KMS-11 (cell line): ENCODE measurements at regions not wholly inside any gene's neighbourhood (a gene's known extent, or its start where the extent isn't known, plus 50 kb on each side); places are given as distances from the start of the nearest gene placed in this dataset.

Source experiments
- H2AFZ ChIP-seq: fragments of 200-600 bp; sonication (generic); 2 replicates; pipeline ENCODE4 v1.6.1; 2016; ENCODE audit warnings: antibody characterized with exemption, mixed run types, low read depth
- H3K27ac ChIP-seq: fragments of 200-600 bp; sonication (generic); 2 replicates; pipeline ENCODE4 v1.6.1; 2016; ENCODE audit warnings: mild to moderate bottlenecking, mixed run types
- H3K27me3 ChIP-seq: fragments of 200-600 bp; sonication (generic); 2 replicates; pipeline ENCODE4 v1.6.1; 2017; ENCODE audit warnings: mild to moderate bottlenecking, low read depth, mixed run types, moderate library complexity; ENCODE audit not compliant: insufficient read depth
- H3K36me3 ChIP-seq: fragments of 200-600 bp; sonication (generic); 2 replicates; pipeline ENCODE4 v1.6.1; 2017; ENCODE audit warnings: mild to moderate bottlenecking, mixed run types; ENCODE audit not compliant: insufficient read depth
- H3K4me1 ChIP-seq: fragments of 200-600 bp; sonication (generic); 2 replicates; pipeline ENCODE4 v1.6.1; 2016; ENCODE audit warnings: mild to moderate bottlenecking, low read depth, mixed run types; ENCODE audit not compliant: poor library complexity, severe bottlenecking
- H3K4me2 ChIP-seq: fragments of 200-600 bp; sonication (generic); 2 replicates; pipeline ENCODE4 v1.7.0; 2016; ENCODE audit warnings: mild to moderate bottlenecking, mixed run types
- H3K4me3 ChIP-seq: fragments of 200-600 bp; sonication (generic); IDR thresholded peaks from 2 replicates; pipeline ENCODE4 v1.6.1; 2017; ENCODE audit warnings: low read depth, low read length, mixed read lengths; ENCODE audit not compliant: insufficient read depth
- H3K79me2 ChIP-seq: fragments of 200-600 bp; sonication (generic); 2 replicates; pipeline ENCODE4 v1.6.1; 2016; ENCODE audit warnings: low read depth, mixed run types; ENCODE audit not compliant: insufficient read depth
- H3K9ac ChIP-seq: fragments of 200-600 bp; sonication (generic); 2 replicates; pipeline ENCODE4 v1.6.1; 2016; ENCODE audit warnings: mild to moderate bottlenecking, mixed run types
- H4K20me1 ChIP-seq: fragments of 200-600 bp; sonication (generic); 2 replicates; pipeline ENCODE4 v1.6.1; 2016; ENCODE audit warnings: mild to moderate bottlenecking, mixed run types; ENCODE audit not compliant: insufficient read depth
- CTCF ChIP-seq: fragments of 200-600 bp; sonication (generic); conservative IDR thresholded peaks from 2 replicates; pipeline ENCODE4 v1.6.1; 2017; ENCODE audit warnings: low read depth, mild to moderate bottlenecking, antibody characterized with exemption, low read length, moderate library complexity, mixed read lengths

DNA sequence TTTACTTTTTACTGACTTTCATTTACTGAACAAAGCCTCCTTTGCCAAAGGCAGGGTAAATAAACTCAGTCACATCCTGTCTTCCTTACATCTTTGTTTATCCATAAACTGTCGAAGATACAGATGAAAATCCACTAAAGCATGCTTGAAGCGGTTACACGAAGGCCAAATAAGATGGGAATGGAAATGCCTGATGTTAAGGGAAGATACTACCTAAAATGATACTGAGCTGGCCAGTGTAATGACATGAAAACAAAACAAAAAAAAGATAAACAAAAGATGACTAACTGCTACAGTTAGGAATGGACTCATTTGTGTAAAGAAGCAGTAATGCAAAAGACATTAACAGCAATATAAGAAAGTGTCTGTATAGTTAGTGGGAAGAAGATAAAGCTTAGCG is 114.7 kb upstream of the ADAMTS9 start:
- H3K9ac ChIP-seq = no peak overlapping the region
- no peaks in the 10 kb centered on the region for H3K27me3 ChIP-seq
- H3K4me2 ChIP-seq = no peak overlapping the region
- H3K4me1 ChIP-seq = no peaks in the 10 kb centered on the region
- H3K79me2 ChIP-seq = no peaks in the 10 kb centered on the region
- no peak overlapping the region for H2AFZ ChIP-seq
- H3K36me3 ChIP-seq = no peaks in the 10 kb centered on the region
- no peak overlapping the region for H3K4me3 ChIP-seq
- H3K27ac ChIP-seq = no peak overlapping the region
- H4K20me1 ChIP-seq = no peaks in the 10 kb centered on the region
- no peak for TF ChIP-seq CTCF

GRCh38 chr3:64801856-64802255 is 114.1 kb upstream of the ADAMTS9 start:
- Histone ChIP-seq H3K27me3 (no peaks in the 10 kb centered on the region), H3K27ac (no peak overlapping the region), H4K20me1 (no peaks in the 10 kb centered on the region), H3K36me3 (no peaks in the 10 kb centered on the region), H3K4me3 (no peak overlapping the region), H3K9ac (no peak overlapping the region), H3K79me2 (no peaks in the 10 kb centered on the region), H3K4me2 (no peak overlapping the region), H3K4me1 (no peaks in the 10 kb centered on the region), H2AFZ (no peak overlapping the region)
- no peak for TF ChIP-seq CTCF

DNA sequence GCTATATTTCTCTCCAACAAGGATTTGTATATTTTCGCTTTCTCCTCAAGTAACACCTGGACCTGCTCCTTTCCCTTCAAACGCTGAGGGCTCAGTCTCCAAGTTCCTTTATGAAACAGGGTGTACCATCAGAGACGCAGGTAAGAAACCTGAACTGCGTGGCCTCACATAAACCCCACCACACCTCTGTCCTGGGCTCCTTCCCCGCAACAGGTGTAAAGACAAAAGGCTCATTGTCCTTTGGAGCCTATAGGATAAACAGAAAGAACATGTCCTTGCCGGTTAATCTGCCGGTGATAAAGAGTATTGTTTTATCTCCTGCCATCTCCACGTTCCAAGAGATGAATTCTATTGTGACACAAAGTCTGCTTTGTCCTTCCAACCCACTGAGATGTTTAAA is 111.8 kb upstream of the ADAMTS9 start:
- H2AFZ ChIP-seq = no peak overlapping the region
- no peaks in the 10 kb centered on the region for H4K20me1 ChIP-seq
- no peak overlapping the region for H3K4me3 ChIP-seq
- no peaks in the 10 kb centered on the region for H3K79me2 ChIP-seq
- TF ChIP-seq CTCF = no peak
- no peak overlapping the region for H3K4me2 ChIP-seq
- H3K4me1 ChIP-seq = no peaks in the 10 kb centered on the region
- H3K9ac ChIP-seq = no peak overlapping the region
- H3K27me3 ChIP-seq = no peaks in the 10 kb centered on the region
- H3K36me3 ChIP-seq = no peaks in the 10 kb centered on the region
- H3K27ac ChIP-seq = no peak overlapping the region

GRCh38 chr3:64798316-64798715 is 110.5 kb upstream of the ADAMTS9 start:
- no peaks in the 10 kb centered on the region for H3K27me3 ChIP-seq
- no peak overlapping the region for H3K27ac ChIP-seq
- H4K20me1 ChIP-seq = no peaks in the 10 kb centered on the region
- no peaks in the 10 kb centered on the region for H3K36me3 ChIP-seq
- no peaks in the 10 kb centered on the region for H3K4me1 ChIP-seq
- H2AFZ ChIP-seq = no peak overlapping the region
- no peak overlapping the region for H3K4me2 ChIP-seq
- H3K9ac ChIP-seq = no peak overlapping the region
- H3K79me2 ChIP-seq = no peaks in the 10 kb centered on the region
- TF ChIP-seq CTCF = no peak
- H3K4me3 ChIP-seq = no peak overlapping the region
